ENCODE measurements at regions not wholly inside any gene's neighbourhood (a gene's known extent, or its start where the extent isn't known, plus 50 kb on each side); places are given as distances from the start of the nearest gene placed in this dataset.

GRCh38 chr10:58982470-58983239 is 193.8 kb upstream of the PHYHIPL start:
- no peaks in the 10 kb centered on the region for H3K27me3 ChIP-seq
- H3K36me3 ChIP-seq (ENCODE audit: low read depth, missing control alignments): no peaks in the 10 kb centered on the region
- no peak for DNase-seq
- intact Hi-C loops (cut with DNase I; ENCODE audit: low total_unique reads): no loop called here
- TF ChIP-seq CTCF (IDR thresholded peaks at IDR 0.05) (no peak), POLR2A (IDR thresholded peaks at IDR 0.05) (no peak)
- 81 to 87% methylated on average over 3 of the region's 3 CpGs for WGBS, 2 donors
- H3K4me3 ChIP-seq: no peak overlapping the region
- H3K27ac ChIP-seq: no peak overlapping the region
- no peaks in the 10 kb centered on the region for H3K4me1 ChIP-seq
- no peaks in the 10 kb centered on the region for H3K9me3 ChIP-seq

- H3K9me3 ChIP-seq: no peaks in the 10 kb centered on the region
- WGBS, 2 donors: 86 to 95% methylated on average over 3 of the region's 3 CpGs
- intact Hi-C loops (cut with DNase I; ENCODE audit: low total_unique reads): no loop called here
Measured at GRCh38 chr10:58985216-58985615, 191.2 kb upstream of the PHYHIPL start.

GRCh38 chr10:58989486-58990039 is 186.9 kb upstream of the PHYHIPL start:
- Histone ChIP-seq H3K4me1 (peaks cover 3% of the 10 kb centered on the region), H3K27ac (no peak overlapping the region), H3K4me3 (no peak overlapping the region), H3K36me3 (ENCODE audit: low read depth, missing control alignments) (no peaks in the 10 kb centered on the region), H3K9me3 (no peaks in the 10 kb centered on the region), H3K27me3 (no peaks in the 10 kb centered on the region)
- intact Hi-C loops (cut with DNase I; ENCODE audit: low total_unique reads): no loop called here
- TF ChIP-seq CTCF (IDR thresholded peaks at IDR 0.05) (no peak), POLR2A (IDR thresholded peaks at IDR 0.05) (no peak)
- no peak for DNase-seq
- 92 to 95% methylated on average over 2 of the region's 2 CpGs for WGBS, 2 donors

More at GRCh38 chr10:58985216-58985615, 191.2 kb upstream of the PHYHIPL start:
- Histone ChIP-seq H3K27me3 (no peaks in the 10 kb centered on the region), H3K4me3 (no peak overlapping the region), H3K27ac (no peak overlapping the region), H3K36me3 (ENCODE audit: low read depth, missing control alignments) (no peaks in the 10 kb centered on the region), H3K4me1 (no peaks in the 10 kb centered on the region)
- DNase-seq: no peak
- TF ChIP-seq CTCF (IDR thresholded peaks at IDR 0.05) (no peak), POLR2A (IDR thresholded peaks at IDR 0.05) (no peak)

- intact Hi-C loops (cut with DNase I; ENCODE audit: low total_unique reads): no loop called here
- H3K27me3 ChIP-seq: no peaks in the 10 kb centered on the region
- DNase-seq: no peak
- no peak overlapping the region for H3K4me3 ChIP-seq
- H3K36me3 ChIP-seq (ENCODE audit: low read depth, missing control alignments): no peaks in the 10 kb centered on the region
- 95 to 98% methylated on average over 2 of the region's 2 CpGs for WGBS, 2 donors
- H3K4me1 ChIP-seq: peaks cover 3% of the 10 kb centered on the region
- H3K27ac ChIP-seq: no peak overlapping the region
- H3K9me3 ChIP-seq: no peaks in the 10 kb centered on the region
- TF ChIP-seq POLR2A (IDR thresholded peaks at IDR 0.05) (no peak), CTCF (IDR thresholded peaks at IDR 0.05) (no peak)
Measured at GRCh38 chr10:58990693-58991092, 185.8 kb upstream of the PHYHIPL start.

GRCh38 chr10:58991856-58992255 is 184.6 kb upstream of the PHYHIPL start:
- Histone ChIP-seq H3K27me3 (no peaks in the 10 kb centered on the region), H3K27ac (no peak overlapping the region), H3K4me3 (no peak overlapping the region), H3K4me1 (peaks cover 3% of the 10 kb centered on the region), H3K9me3 (no peaks in the 10 kb centered on the region), H3K36me3 (ENCODE audit: low read depth, missing control alignments) (no peaks in the 10 kb centered on the region)
- intact Hi-C loops (cut with DNase I; ENCODE audit: low total_unique reads): no loop called here
- no peak for DNase-seq
- TF ChIP-seq CTCF (IDR thresholded peaks at IDR 0.05) (no peak), POLR2A (IDR thresholded peaks at IDR 0.05) (no peak)

Measured in testis (tissue), 2 donors.